Liver (tissue), 8 donors: ENCODE measurements at regions not wholly inside any gene's neighbourhood (a gene's known extent, or its start where the extent isn't known, plus 50 kb on each side); places are given as distances from the start of the nearest gene placed in this dataset.

Experiments
- DNase-seq: peaks from one replicate; pipeline ENCODE4 v3.0.0-alpha.2; 2017; ENCODE audit warnings: low spot score
- H3K27ac ChIP-seq, 2 donors: one replicate each; pipeline ENCODE4 v1.7.0; 2013; ENCODE audit warnings: inconsistent platforms in 2 of 2, low read length in 2 of 2, control low read depth in 1 of 2, low read depth in 1 of 2, mild to moderate bottlenecking in 1 of 2
- H3K27me3 ChIP-seq, 4 donors: one replicate each; pipeline versions ENCODE4 v1.6.1 to v1.7.0; 2013; ENCODE audit warnings: low read length in 3 of 4, inconsistent platforms in 1 of 4, mild to moderate bottlenecking in 1 of 4, moderate library complexity in 1 of 4; ENCODE audit not compliant: control insufficient read depth in 4 of 4, insufficient read depth in 4 of 4
- H3K36me3 ChIP-seq, 4 donors: one replicate each; pipeline versions ENCODE4 v1.6.1 to v1.7.0; 2013; ENCODE audit warnings: low read length in 3 of 4, mild to moderate bottlenecking in 3 of 4, low read depth in 1 of 4, moderate library complexity in 1 of 4; ENCODE audit not compliant: control insufficient read depth in 4 of 4, insufficient read depth in 3 of 4
- H3K4me1 ChIP-seq, 4 donors: one replicate each; pipeline versions ENCODE4 v1.6.1 to v1.7.0; 2013; ENCODE audit warnings: low read length in 3 of 4, mild to moderate bottlenecking in 3 of 4, moderate library complexity in 1 of 4; ENCODE audit not compliant: control insufficient read depth in 4 of 4, insufficient read depth in 4 of 4
- H3K4me3 ChIP-seq, 3 donors: one replicate each; pipeline versions ENCODE4 v1.6.1 to v1.7.0; 2013; ENCODE audit warnings: low read length in 3 of 3, control low read depth in 1 of 3, low read depth in 1 of 3, mild to moderate bottlenecking in 1 of 3
- H3K9ac ChIP-seq, 2 donors: one replicate each; pipeline ENCODE4 v1.7.0; 2013; ENCODE audit warnings: low read length in 2 of 2, mild to moderate bottlenecking in 2 of 2, moderate library complexity in 2 of 2, control low read depth in 1 of 2, low read depth in 1 of 2
- H3K9me3 ChIP-seq, 4 donors: one replicate each; pipeline versions ENCODE4 v1.6.1 to v1.7.0; 2013; ENCODE audit warnings: low read length in 3 of 4; ENCODE audit not compliant: control insufficient read depth in 4 of 4
- ATF3 ChIP-seq: IDR thresholded peaks from 2 replicates; pipeline ENCODE4 v1.6.1; 2016; ENCODE audit warnings: antibody characterized with exemption
- CTCF ChIP-seq: fragments of 150-350 bp; IDR thresholded peaks from 2 replicates; pipeline ENCODE4 v1.5.1; 2017; ENCODE audit warnings: improper control_type of control experiment, low read depth, low read length; ENCODE audit not compliant: missing input control
- EGR1 ChIP-seq, 2 donors: IDR thresholded peaks; 2 replicates each; pipeline ENCODE4 v1.6.1; 2016 to 2018; ENCODE audit warnings: antibody characterized with exemption in 2 of 2, low read depth in 2 of 2
- FOXA1 ChIP-seq: IDR thresholded peaks from 2 replicates; pipeline ENCODE4 v1.6.1; 2016; ENCODE audit warnings: antibody characterized with exemption
- FOXA2 ChIP-seq: IDR thresholded peaks from 2 replicates; pipeline ENCODE4 v1.6.1; 2016; ENCODE audit warnings: antibody characterized with exemption
- HNF4A ChIP-seq, 2 donors: conservative IDR thresholded peaks; 2 replicates each; pipeline ENCODE4 v1.6.1; 2016; ENCODE audit warnings: antibody characterized with exemption in 2 of 2, mild to moderate bottlenecking in 2 of 2
- JUND ChIP-seq, 2 donors: IDR thresholded peaks; 2 replicates each; pipeline ENCODE4 v1.6.1; 2016; ENCODE audit warnings: antibody characterized with exemption in 2 of 2
- NR2F2 ChIP-seq: IDR thresholded peaks from 2 replicates; pipeline ENCODE4 v1.6.1; 2016; ENCODE audit warnings: antibody characterized with exemption
- REST ChIP-seq: IDR thresholded peaks from 2 replicates; pipeline ENCODE4 v1.6.1; 2016; ENCODE audit warnings: antibody characterized with exemption, mild to moderate bottlenecking
- RXRA ChIP-seq, 2 donors: IDR thresholded peaks; 2 replicates each; pipeline ENCODE4 v1.6.1; 2017 to 2018; ENCODE audit warnings: antibody characterized with exemption in 2 of 2, mild to moderate bottlenecking in 1 of 2
- SP1 ChIP-seq: IDR thresholded peaks from 2 replicates; pipeline ENCODE4 v1.6.1; 2018; ENCODE audit warnings: antibody characterized with exemption, mild to moderate bottlenecking
- TAF1 ChIP-seq: conservative IDR thresholded peaks from 2 replicates; pipeline ENCODE4 v1.6.1; 2016; ENCODE audit warnings: antibody characterized with exemption, mild to moderate bottlenecking
- YY1 ChIP-seq: IDR thresholded peaks from 2 replicates; pipeline ENCODE4 v1.6.1; 2016; ENCODE audit warnings: antibody characterized with exemption, mild to moderate bottlenecking
- ZBTB33 ChIP-seq: IDR thresholded peaks from 2 replicates; pipeline ENCODE4 v1.6.1; 2016; ENCODE audit warnings: antibody characterized with exemption
- WGBS: extraction: QIAGEN DNeasy Blood & Tissue Kit; methylation state at CpG from one replicate; pipeline ENCODE4 v1.1.7; 2013; 5-methylcytosine and 5-hydroxymethylcytosine counted together
- donor health status: healthy.
- donor health status: healthy.
- donor health status: healthy.
- donor health status: healthy.
- donor health status: healthy.

GRCh38 chr1:70554341-70554740 lies 143.3 kb downstream of the CTH start:
- peaks cover 0 to 4% (median 2%) of the 10 kb centered on the region in 4 donors for H3K27me3 ChIP-seq
- TF ChIP-seq TAF1 = no peak
- no peak overlapping the region for H3K27ac ChIP-seq
- WGBS = 82% methylated on average over 2 of the region's 2 CpGs
- no peak for DNase-seq
- no peaks in the 10 kb centered on the region for H3K4me1 ChIP-seq
- no peak overlapping the region for H3K9ac ChIP-seq
- H3K9me3 ChIP-seq = no peaks in the 10 kb centered on the region
- H3K4me3 ChIP-seq = no peak overlapping the region
- no peaks in the 10 kb centered on the region for H3K36me3 ChIP-seq

GRCh38 chr1:70556541-70556940 lies 145.5 kb downstream of the CTH start:
- H3K9me3 ChIP-seq = no peaks in the 10 kb centered on the region
- no peak overlapping the region for H3K4me3 ChIP-seq
- TF ChIP-seq TAF1 (no peak), FOXA2 (no peak), ATF3 (no peak), EGR1 (IDR thresholded peaks at IDR 0.05; ENCODE audit: low read depth in 2 of 2) (no peak), HNF4A (conservative IDR thresholded peaks at IDR 0.05) (no peak), FOXA1 (no peak), RXRA (IDR thresholded peaks at IDR 0.05) (no peak), SP1 (no peak), ZBTB33 (no peak), NR2F2 (no peak), REST (no peak), YY1 (no peak), CTCF (no peak), JUND (IDR thresholded peaks at IDR 0.05) (no peak)
- H3K4me1 ChIP-seq = no peaks in the 10 kb centered on the region
- no peak for DNase-seq
- 74% methylated on average over 2 of the region's 2 CpGs for WGBS
- H3K9ac ChIP-seq = no peak overlapping the region
- peaks cover 0 to 3% (median 0%) of the 10 kb centered on the region in 4 donors for H3K27me3 ChIP-seq
- H3K27ac ChIP-seq = no peak overlapping the region
- H3K36me3 ChIP-seq = no peaks in the 10 kb centered on the region
